HepG2 (cell line): ENCODE measurements at regions not wholly inside any gene's neighbourhood (a gene's known extent, or its start where the extent isn't known, plus 50 kb on each side); places are given as distances from the start of the nearest gene placed in this dataset.

Experiments used
- ATAC-seq: fragments of 200-7000 bp; cut with Tn5 transposase; 3 replicates; pipeline ENCODE4 v1.9.1; 2020; ENCODE audit warnings: mild to moderate bottlenecking, moderate library complexity
- BruUV-seq: library from RNA; stranded (reverse); fragments of 400-500 nt; replicated peaks from 2 replicates; lab custom pipeline; 2021; lab: Mats Ljungman, UMichigan
- CTCF ChIA-PET: fragments of 300-600 bp; formaldehyde crosslinking; extraction: SDS; loops from one replicate; lab custom pipeline; 2021; ENCODE audit warnings: low total read pairs, inconsistent platforms, low intra/inter-chr PET ratio; lab: Yijun Ruan, JAX
- POLR2A ChIA-PET: fragments of 350-600 bp; sonication (Branson Sonifier 250); formaldehyde crosslinking; loops from one replicate; lab custom pipeline; 2020; ENCODE audit warnings: antibody characterized with exemption, inconsistent platforms; lab: Yijun Ruan, JAX
- DNase-seq: peaks from one replicate; pipeline ENCODE4 v3.0.0-alpha.2; 2015; ENCODE audit warnings: low spot score
- FAIRE-seq: peaks from 3 replicates; lab custom pipeline; 2011; peaks lifted over from hg19 to GRCh38; lab: Jason Lieb, UNC
- H2AFZ ChIP-seq: one replicate; pipeline ENCODE4 v1.6.1; 2011; ENCODE audit warnings: low read length, inconsistent platforms
- H3K27ac ChIP-seq: fragments of 300-600 bp; 3 replicates; pipeline ENCODE4 v1.8.0; 2011; ENCODE audit warnings: mixed run types, mild to moderate bottlenecking, mixed read lengths, low read length, inconsistent platforms; ENCODE audit not compliant: insufficient read depth; ENCODE audit errors: extremely low read length
- H3K27me3 ChIP-seq, 2 experiments: fragments of 200-600 bp in 1 of 2; 2 replicates in 1 of 2; 3 replicates in 1 of 2; pipeline versions ENCODE4 v1.6.0 to v1.8.0; 2011; ENCODE audit warnings: low read length in 2 of 2, mild to moderate bottlenecking in 2 of 2, moderate library complexity in 2 of 2, inconsistent platforms in 1 of 2; ENCODE audit not compliant: insufficient read depth in 2 of 2, control insufficient read depth in 1 of 2
- H3K36me3 ChIP-seq, 2 experiments: fragments of 200-600 bp in 1 of 2; replicated peaks in 1 of 2; 2 replicates in 1 of 2; 3 replicates in 1 of 2; pipeline versions ENCODE4 v1.5.1 to v1.8.0; 2011; ENCODE audit warnings: low read length in 2 of 2, inconsistent platforms in 1 of 2; ENCODE audit not compliant: insufficient read depth in 2 of 2, control insufficient read depth in 1 of 2
- H3K4me1 ChIP-seq: 2 replicates; pipeline ENCODE4 v1.5.1; 2012; ENCODE audit warnings: low read length, inconsistent platforms; ENCODE audit not compliant: insufficient read depth
- H3K4me2 ChIP-seq: 2 replicates; pipeline ENCODE4 v1.6.0; 2011; ENCODE audit warnings: low read depth, low read length, inconsistent platforms
- H3K4me3 ChIP-seq, 3 experiments: fragments of 200-600 bp in 1 of 3; sonication (generic), shearing (Covaris generic) in 1 of 3; replicated peaks in 1 of 3; 2 replicates each; pipeline ENCODE4 v1.5.1; 2011 to 2016; ENCODE audit warnings: low read length in 3 of 3, inconsistent platforms in 2 of 3, low read depth in 2 of 3, mild to moderate bottlenecking in 2 of 3, control low read depth in 1 of 3, mixed read lengths in 1 of 3; ENCODE audit not compliant: insufficient read depth in 1 of 3
- H3K79me2 ChIP-seq: one replicate; pipeline ENCODE4 v1.6.1; 2011; ENCODE audit warnings: low read length, inconsistent platforms; ENCODE audit not compliant: insufficient read depth
- H3K9ac ChIP-seq: 2 replicates; pipeline ENCODE4 v1.6.0; 2011; ENCODE audit warnings: mild to moderate bottlenecking, low read depth, low read length, inconsistent platforms; ENCODE audit not compliant: insufficient read depth
- H3K9me3 ChIP-seq: 2 replicates; pipeline ENCODE4 v1.5.1; 2012; ENCODE audit warnings: mild to moderate bottlenecking, low read length
- H4K20me1 ChIP-seq: 2 replicates; pipeline ENCODE4 v1.6.0; 2011; ENCODE audit warnings: inconsistent platforms, mild to moderate bottlenecking, low read length, moderate library complexity; ENCODE audit not compliant: insufficient read depth
- FOSL1 ChIP-seq: sonication (generic); formaldehyde crosslinking; IDR thresholded peaks from 2 replicates; pipeline ENCODE4 v1.9.0; 2021; ENCODE audit warnings: missing genetic modification reagents, borderline replicate concordance
- IKZF1 ChIP-seq: fragments of 450-650 bp; IDR thresholded peaks from 2 replicates; pipeline ENCODE4 v1.7.1; 2016
- NFAT5 ChIP-seq: sonication (generic); formaldehyde crosslinking; IDR thresholded peaks from 2 replicates; pipeline ENCODE4 v1.4.0; 2020; ENCODE audit warnings: missing genetic modification reagents
- ZNF282 ChIP-seq: fragments of 450-650 bp; IDR thresholded peaks from 2 replicates; pipeline ENCODE4 v1.6.1; 2018; ENCODE audit not compliant: partially characterized antibody
- ZNF713 ChIP-seq: sonication (generic); formaldehyde crosslinking; IDR thresholded peaks from 2 replicates; pipeline ENCODE4 v1.4.0; 2020; ENCODE audit warnings: mild to moderate bottlenecking, missing genetic modification reagents
- ZNF724P ChIP-seq: sonication (generic); formaldehyde crosslinking; IDR thresholded peaks from 2 replicates; pipeline ENCODE4 v1.8.0; 2022; ENCODE audit warnings: missing genetic modification reagents, borderline replicate concordance
- ZNF747 ChIP-seq: sonication (generic); formaldehyde crosslinking; IDR thresholded peaks from 2 replicates; pipeline ENCODE4 v1.8.1; 2023; ENCODE audit warnings: missing genetic modification reagents, mild to moderate bottlenecking, borderline replicate concordance
- WGBS: methylation state at CpG from one replicate; pipeline ENCODE4 v1.1.6; 2017; ENCODE audit warnings: low lambda C conversion rate; 5-methylcytosine and 5-hydroxymethylcytosine counted together
- in situ Hi-C: cut with HindIII; loops from 2 replicates; pipeline ENCODE4 v1.10.0; 2017; ENCODE audit warnings: low pct_unique_long_range_greater_than_20kb; ENCODE audit not compliant: extremely low pct_ligation_motif_present
- intact Hi-C: fragments of 100-400 bp; cut with micrococcal nuclease; formaldehyde crosslinking; loops from one replicate; pipeline ENCODE4 v1.10.0; 2022; ENCODE audit not compliant: unreplicated experiment

GRCh38 chr5:74051076-74051475 lies 425.1 kb downstream of the ARHGEF28 start:
- no peaks in the 10 kb centered on the region for H3K36me3 ChIP-seq
- intact Hi-C loops, result no loop called here
- H3K9ac ChIP-seq, result no peak overlapping the region
- WGBS, result 38% methylated on average over 2 of the region's 2 CpGs
- BruUV-seq, result no TSS peak
- no peaks in the 10 kb centered on the region for H3K79me2 ChIP-seq
- H3K27me3 ChIP-seq, result peaks cover 0 to 3% of the 10 kb centered on the region in 2 experiments; a peak in 2 of 5 replicates
- no peaks in the 10 kb centered on the region for H3K9me3 ChIP-seq
- H3K4me2 ChIP-seq, result no peak overlapping the region
- H3K4me1 ChIP-seq, result no peaks in the 10 kb centered on the region
- TF ChIP-seq ZNF282 (no peak), NFAT5 (CRISPR knock-in tag) (no peak), FOSL1 (CRISPR knock-in tag) (no peak), ZNF747 (CRISPR knock-in tag) (no peak), ZNF713 (no peak), IKZF1 (no peak), ZNF724P (no peak)
- TF ChIP-seq, all 625 proteins: peak for 0
- no peak for FAIRE-seq
- no peak overlapping the region for H3K27ac ChIP-seq
- DNase-seq, result no peak
- no peak overlapping the region for H2AFZ ChIP-seq
- ChIA-PET CTCF (no interaction called here), POLR2A (no interaction called here)
- in situ Hi-C loops, result no loop called here
- no peak for ATAC-seq
- no peak overlapping the region for H3K4me3 ChIP-seq
- H4K20me1 ChIP-seq, result no peaks in the 10 kb centered on the region
